ENCODE measurements at regions not wholly inside any gene's neighbourhood (a gene's known extent, or its start where the extent isn't known, plus 50 kb on each side); places are given as distances from the start of the nearest gene placed in this dataset.

- ChIA-PET CTCF (interaction anchor here (0.7 kb wide), 1 partner anchor 47 kb away, joined by 3 read pairs; no protein-coding TSS in a partner anchor), POLR2A (ENCODE audit: unreplicated experiment) (no interaction called here)
- intact Hi-C loops (cut with micrococcal nuclease; ENCODE audit: unreplicated experiment), result no loop called here
- H3K79me2 ChIP-seq (ENCODE audit: low read depth), result no peaks in the 10 kb centered on the region
- no peak overlapping the region for H2AFZ ChIP-seq
- peaks cover 50% of the 10 kb centered on the region for H3K4me1 ChIP-seq (replicated peaks; ENCODE audit: insufficient read depth)
- no peak overlapping the region for H3K4me2 ChIP-seq
- TF ChIP-seq, protein P1, sequence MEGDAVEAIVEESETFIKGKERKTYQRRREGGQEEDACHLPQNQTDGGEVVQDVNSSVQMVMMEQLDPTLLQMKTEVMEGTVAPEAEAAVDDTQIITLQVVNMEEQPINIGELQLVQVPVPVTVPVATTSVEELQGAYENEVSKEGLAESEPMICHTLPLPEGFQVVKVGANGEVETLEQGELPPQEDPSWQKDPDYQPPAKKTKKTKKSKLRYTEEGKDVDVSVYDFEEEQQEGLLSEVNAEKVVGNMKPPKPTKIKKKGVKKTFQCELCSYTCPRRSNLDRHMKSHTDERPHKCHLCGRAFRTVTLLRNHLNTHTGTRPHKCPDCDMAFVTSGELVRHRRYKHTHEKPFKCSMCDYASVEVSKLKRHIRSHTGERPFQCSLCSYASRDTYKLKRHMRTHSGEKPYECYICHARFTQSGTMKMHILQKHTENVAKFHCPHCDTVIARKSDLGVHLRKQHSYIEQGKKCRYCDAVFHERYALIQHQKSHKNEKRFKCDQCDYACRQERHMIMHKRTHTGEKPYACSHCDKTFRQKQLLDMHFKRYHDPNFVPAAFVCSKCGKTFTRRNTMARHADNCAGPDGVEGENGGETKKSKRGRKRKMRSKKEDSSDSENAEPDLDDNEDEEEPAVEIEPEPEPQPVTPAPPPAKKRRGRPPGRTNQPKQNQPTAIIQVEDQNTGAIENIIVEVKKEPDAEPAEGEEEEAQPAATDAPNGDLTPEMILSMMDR (conservative IDR thresholded peaks at IDR 0.05), result no peak
- TF ChIP-seq EZH2 (IDR thresholded peaks at IDR 0.05; ENCODE audit: low read depth), result no peak
- no peaks in the 10 kb centered on the region for H3K27me3 ChIP-seq (ENCODE audit: insufficient read depth, low read depth)
- no peaks in the 10 kb centered on the region for H4K20me1 ChIP-seq (ENCODE audit: insufficient read depth)
- H3K27ac ChIP-seq, result no peak overlapping the region
- H3K4me3 ChIP-seq, result no peak overlapping the region
- H3K36me3 ChIP-seq (ENCODE audit: low read depth), result no peaks in the 10 kb centered on the region
- peak in 1 of 2 experiments; percentile 9 for DNase-seq
- no peaks in the 10 kb centered on the region for H3K9me2 ChIP-seq (ENCODE audit: insufficient read depth)
- BruUV-seq (replicated peaks), result no TSS peak
- peaks cover 33% of the 10 kb centered on the region for H3F3A ChIP-seq (ENCODE audit: insufficient read depth, low read depth)
- no peaks in the 10 kb centered on the region for H3K9me3 ChIP-seq (ENCODE audit: insufficient read depth, low read depth)
Measured at GRCh38 chr13:97130190-97130589, 91.9 kb upstream of the MBNL2 start.

DNA sequence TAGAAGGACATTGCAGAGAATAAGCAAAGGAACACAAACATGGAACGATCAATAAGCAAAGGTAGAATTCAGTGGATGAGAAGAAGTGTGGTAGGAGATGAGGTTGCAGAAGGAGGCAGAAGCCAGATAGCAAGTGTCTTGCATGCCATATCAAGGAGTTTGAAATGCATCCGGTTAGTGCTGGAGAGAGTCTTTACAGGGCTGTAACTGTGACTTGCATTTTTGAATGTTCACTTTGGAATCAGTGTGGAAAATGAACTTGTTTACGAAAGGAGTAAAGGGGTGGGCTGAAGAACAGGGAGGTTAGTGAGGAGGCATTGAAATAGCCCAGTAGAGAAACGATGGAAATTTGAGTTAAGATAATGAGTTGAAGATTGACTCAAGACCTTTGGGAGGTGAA is 90.7 kb upstream of the MBNL2 start:
- intact Hi-C loops (cut with micrococcal nuclease; ENCODE audit: unreplicated experiment), result no loop called here
- no peaks in the 10 kb centered on the region for H3K9me3 ChIP-seq (ENCODE audit: insufficient read depth, low read depth)
- BruUV-seq (replicated peaks), result no TSS peak
- no peaks in the 10 kb centered on the region for H3K27me3 ChIP-seq (ENCODE audit: insufficient read depth, low read depth)
- H3F3A ChIP-seq (ENCODE audit: insufficient read depth, low read depth), result peaks cover 20% of the 10 kb centered on the region; the same call in 1 of the 2 replicates
- H3K79me2 ChIP-seq (ENCODE audit: low read depth), result no peaks in the 10 kb centered on the region
- H3K36me3 ChIP-seq (ENCODE audit: low read depth), result no peaks in the 10 kb centered on the region
- TF ChIP-seq, protein P1 (conservative IDR thresholded peaks at IDR 0.05), result no peak
- TF ChIP-seq EZH2 (IDR thresholded peaks at IDR 0.05; ENCODE audit: low read depth), result no peak
- ChIA-PET POLR2A (ENCODE audit: unreplicated experiment) (no interaction called here), CTCF (no interaction called here)
- H3K4me2 ChIP-seq, result no peak overlapping the region
- no peaks in the 10 kb centered on the region for H3K9me2 ChIP-seq (ENCODE audit: insufficient read depth)
- peaks cover 42% of the 10 kb centered on the region for H3K4me1 ChIP-seq (replicated peaks; ENCODE audit: insufficient read depth)
- no peak overlapping the region for H3K4me3 ChIP-seq
- no peak overlapping the region for H2AFZ ChIP-seq
- H3K27ac ChIP-seq, result no peak overlapping the region
- no peaks in the 10 kb centered on the region for H4K20me1 ChIP-seq (ENCODE audit: insufficient read depth)
- DNase-seq, result peak in 1 of 2 experiments; percentile 17

GRCh38 chr13:97133554-97133953 is 88.6 kb upstream of the MBNL2 start:
- CTCF ChIA-PET, result no interaction called here
- no peaks in the 10 kb centered on the region for H3K9me3 ChIP-seq (ENCODE audit: insufficient read depth, low read depth)
- no peaks in the 10 kb centered on the region for H3K9me2 ChIP-seq (ENCODE audit: insufficient read depth)
- no peaks in the 10 kb centered on the region for H3K27me3 ChIP-seq (ENCODE audit: insufficient read depth, low read depth)
- peak overlapping the region; percentile 42 for H3K4me2 ChIP-seq
- no peaks in the 10 kb centered on the region for H3K79me2 ChIP-seq (ENCODE audit: low read depth)
- no peaks in the 10 kb centered on the region for H3K36me3 ChIP-seq (ENCODE audit: low read depth)
- H3F3A ChIP-seq (ENCODE audit: insufficient read depth, low read depth), result peaks cover 13% of the 10 kb centered on the region; the same call in 1 of the 2 replicates
- no peak for DNase-seq
- BruUV-seq (replicated peaks), result no TSS peak
- POLR2A ChIA-PET (ENCODE audit: unreplicated experiment), result no interaction called here
- no peak overlapping the region for H2AFZ ChIP-seq
- TF ChIP-seq, protein P1 (conservative IDR thresholded peaks at IDR 0.05), result no peak
- no peak for TF ChIP-seq EZH2 (IDR thresholded peaks at IDR 0.05; ENCODE audit: low read depth)
- intact Hi-C loops (cut with micrococcal nuclease; ENCODE audit: unreplicated experiment), result no loop called here
- no peak overlapping the region for H3K4me3 ChIP-seq
- H3K4me1 ChIP-seq (replicated peaks; ENCODE audit: insufficient read depth), result peaks cover 24% of the 10 kb centered on the region
- no peaks in the 10 kb centered on the region for H4K20me1 ChIP-seq (ENCODE audit: insufficient read depth)
- H3K27ac ChIP-seq, result no peak overlapping the region

All from PC-9 (cell line).